ENCODE measurements at regions not wholly inside any gene's neighbourhood (a gene's known extent, or its start where the extent isn't known, plus 50 kb on each side); places are given as distances from the start of the nearest gene placed in this dataset.

- TF ChIP-seq CTCF (conservative IDR thresholded peaks at IDR 0.05; ENCODE audit: low read depth, low read length): no peak
- no peak for TF ChIP-seq EZH2 (IDR thresholded peaks at IDR 0.05; ENCODE audit: low read length, unreplicated experiment)
Measured at GRCh38 chr10:131620314-131620713, 280.5 kb upstream of the PPP2R2D start.
